Adrenal gland (tissue), 9 donors: ENCODE measurements at regions not wholly inside any gene's neighbourhood (a gene's known extent, or its start where the extent isn't known, plus 50 kb on each side); places are given as distances from the start of the nearest gene placed in this dataset.
"Not testable (repeated sequence)": the region's sequence is repeated elsewhere in the genome, so short reads cannot be mapped to it uniquely, and the experiment has no call there.

ENCODE experiments used
- DNase-seq, 7 donors: peaks; one replicate each; pipeline ENCODE4 v3.0.0-alpha.2; 2019 to 2020
- H3K27ac ChIP-seq, 5 donors: fragments of 200-600 bp; sonication (generic) in 4 of 5; 1 replicate in 3 of 5; 2 replicates in 2 of 5; pipeline versions ENCODE4 v1.5.1 to v1.8.0; 2016 to 2020; ENCODE audit warnings: mild to moderate bottlenecking in 1 of 5
- H3K27me3 ChIP-seq: fragments of 200-600 bp; 2 replicates; pipeline ENCODE4 v1.8.0; 2021
- H3K36me3 ChIP-seq, 2 donors: fragments of 200-600 bp; replicated peaks in 1 of 2; 1 replicate in 1 of 2; 2 replicates in 1 of 2; pipeline versions ENCODE4 v1.5.1 to v1.8.0; 2018 to 2022
- H3K4me1 ChIP-seq, 2 donors: fragments of 200-600 bp; replicated peaks in 1 of 2; 1 replicate in 1 of 2; 2 replicates in 1 of 2; pipeline versions ENCODE4 v1.5.1 to v1.8.0; 2018 to 2021
- H3K4me3 ChIP-seq, 4 donors: fragments of 200-600 bp; sonication (generic) in 3 of 4; one replicate each; pipeline ENCODE4 v1.5.1; 2016 to 2018
- H3K9me3 ChIP-seq, 3 donors: fragments of 200-600 bp; sonication (generic) in 1 of 3; replicated peaks in 1 of 3; 1 replicate in 2 of 3; 2 replicates in 1 of 3; pipeline versions ENCODE4 v1.5.1 to v1.8.0; 2016 to 2021
- POLR2A ChIP-seq, 2 donors: fragments of 450-650 bp; IDR thresholded peaks; one replicate each; pipeline ENCODE4 v1.6.1; 2017; ENCODE audit warnings: antibody characterized with exemption in 2 of 2, mild to moderate bottlenecking in 2 of 2, moderate library complexity in 1 of 2
- WGBS, 4 donors: extraction: QIAGEN DNeasy Blood & Tissue Kit in 2 of 4; methylation state at CpG; one replicate each; pipeline versions ENCODE4 v1.1.5 to v1.1.7; 2013 to 2017; 5-methylcytosine and 5-hydroxymethylcytosine counted together
- intact Hi-C, 2 donors: fragments of 100-400 bp; cut with DNase I; formaldehyde crosslinking; loops; one replicate each; pipeline versions ENCODE4 v1.14.1 to v1.15.0; 2022 to 2023
- TF ChIP-seq, protein P1 (sequence below), 6 experiments: fragments of 450-650 bp in 4 of 6; fragments of 200-600 bp in 2 of 6; sonication (generic) in 1 of 6; IDR thresholded peaks; 1 replicate in 5 of 6; 2 replicates in 1 of 6; pipeline versions ENCODE4 v1.5.1 to v1.8.0; 2016 to 2021; ENCODE audit warnings: antibody characterized with exemption in 6 of 6, mild to moderate bottlenecking in 2 of 6, moderate library complexity in 1 of 6
- donor health status: healthy with polysubstance abuse.
- donor health status: Bipolar disorder and iron deficiency.
- donor health status: DM: yes; HTN: yes; CAD: no.
- donor health status: DM: no; HTN: no; CAD: no.
- donor health status: DM: no; HTN: no; CAD: no.

DNA sequence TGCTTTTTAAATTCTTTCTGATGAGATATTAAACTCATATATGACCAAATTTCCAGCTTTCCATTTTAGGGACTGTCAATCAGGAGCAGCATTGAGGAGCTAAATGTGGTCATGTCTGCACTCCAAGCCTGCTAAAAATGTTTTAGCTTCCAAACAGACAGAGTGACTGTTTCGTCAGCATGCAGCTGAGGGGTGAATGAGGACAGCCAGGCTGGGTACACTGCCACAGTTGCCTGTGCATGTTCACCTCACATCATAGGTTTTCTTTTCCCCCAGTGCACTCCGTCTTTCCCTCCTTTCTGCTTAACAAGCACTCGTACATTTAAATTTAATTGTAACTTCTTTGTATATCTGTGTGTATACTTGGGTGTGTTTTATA lies 138.1 kb downstream of the ARRDC3 start:
- no peak for DNase-seq
- Histone ChIP-seq H3K36me3 (no peaks in the 10 kb centered on the region), H3K9me3 (peaks cover 0 to 13% (median 10%) of the 10 kb centered on the region in 3 donors), H3K27ac (no peak overlapping the region), H3K27me3 (no peaks in the 10 kb centered on the region), H3K4me1 (no peaks in the 10 kb centered on the region), H3K4me3 (no peak overlapping the region)
- TF ChIP-seq POLR2A (IDR thresholded peaks at IDR 0.05), result no peak
- intact Hi-C loops, result no loop called here
- 55 to 65% (median 58%) methylated on average over 3 of the region's 3 CpGs for WGBS, 4 donors

DNA sequence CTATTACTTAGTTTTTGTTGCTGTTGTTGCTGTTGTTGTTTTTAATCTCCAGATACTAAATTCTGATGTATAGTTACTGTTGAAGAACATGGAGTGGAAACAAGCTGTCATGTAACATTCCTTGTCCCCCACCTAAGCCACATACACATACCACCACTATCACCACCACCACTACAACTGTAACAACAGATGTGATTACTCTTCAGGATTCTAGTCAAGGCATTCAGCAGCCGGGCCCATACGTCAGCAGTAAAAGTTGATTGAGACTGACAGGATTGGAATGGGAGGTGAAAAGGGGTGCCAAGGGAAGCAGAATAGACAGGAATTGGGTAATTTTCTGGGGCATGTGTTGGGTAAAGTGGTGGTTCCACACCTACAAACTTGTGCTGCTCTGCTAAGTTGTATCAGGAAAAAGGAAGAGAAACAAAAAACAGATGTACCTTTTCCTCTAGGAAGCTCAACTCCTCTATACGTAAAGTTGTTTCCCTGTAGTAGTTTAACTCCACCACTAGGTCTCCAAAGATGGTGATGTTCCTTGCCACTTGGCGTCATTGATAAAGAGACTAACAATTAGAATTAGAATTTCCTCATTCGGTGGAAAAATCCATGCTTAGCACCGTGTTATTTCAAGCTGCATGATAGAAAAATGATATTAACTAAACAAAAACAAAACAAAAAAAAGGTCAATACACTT lies 138.6 kb downstream of the ARRDC3 start:
- Histone ChIP-seq H3K9me3 (peaks cover 0 to 13% (median 10%) of the 10 kb centered on the region in 3 donors), H3K36me3 (no peaks in the 10 kb centered on the region), H3K4me1 (no peaks in the 10 kb centered on the region), H3K4me3 (no peak overlapping the region), H3K27ac (no peak overlapping the region), H3K27me3 (no peaks in the 10 kb centered on the region)
- WGBS, 4 donors, result 91 to 94% (median 92%) methylated on average over 6 of the region's 6 CpGs
- DNase-seq, result no peak
- intact Hi-C loops, result no loop called here
- TF ChIP-seq POLR2A (IDR thresholded peaks at IDR 0.05), result no peak
- TF ChIP-seq, protein P1, sequence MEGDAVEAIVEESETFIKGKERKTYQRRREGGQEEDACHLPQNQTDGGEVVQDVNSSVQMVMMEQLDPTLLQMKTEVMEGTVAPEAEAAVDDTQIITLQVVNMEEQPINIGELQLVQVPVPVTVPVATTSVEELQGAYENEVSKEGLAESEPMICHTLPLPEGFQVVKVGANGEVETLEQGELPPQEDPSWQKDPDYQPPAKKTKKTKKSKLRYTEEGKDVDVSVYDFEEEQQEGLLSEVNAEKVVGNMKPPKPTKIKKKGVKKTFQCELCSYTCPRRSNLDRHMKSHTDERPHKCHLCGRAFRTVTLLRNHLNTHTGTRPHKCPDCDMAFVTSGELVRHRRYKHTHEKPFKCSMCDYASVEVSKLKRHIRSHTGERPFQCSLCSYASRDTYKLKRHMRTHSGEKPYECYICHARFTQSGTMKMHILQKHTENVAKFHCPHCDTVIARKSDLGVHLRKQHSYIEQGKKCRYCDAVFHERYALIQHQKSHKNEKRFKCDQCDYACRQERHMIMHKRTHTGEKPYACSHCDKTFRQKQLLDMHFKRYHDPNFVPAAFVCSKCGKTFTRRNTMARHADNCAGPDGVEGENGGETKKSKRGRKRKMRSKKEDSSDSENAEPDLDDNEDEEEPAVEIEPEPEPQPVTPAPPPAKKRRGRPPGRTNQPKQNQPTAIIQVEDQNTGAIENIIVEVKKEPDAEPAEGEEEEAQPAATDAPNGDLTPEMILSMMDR (IDR thresholded peaks at IDR 0.05), result no peak

DNA sequence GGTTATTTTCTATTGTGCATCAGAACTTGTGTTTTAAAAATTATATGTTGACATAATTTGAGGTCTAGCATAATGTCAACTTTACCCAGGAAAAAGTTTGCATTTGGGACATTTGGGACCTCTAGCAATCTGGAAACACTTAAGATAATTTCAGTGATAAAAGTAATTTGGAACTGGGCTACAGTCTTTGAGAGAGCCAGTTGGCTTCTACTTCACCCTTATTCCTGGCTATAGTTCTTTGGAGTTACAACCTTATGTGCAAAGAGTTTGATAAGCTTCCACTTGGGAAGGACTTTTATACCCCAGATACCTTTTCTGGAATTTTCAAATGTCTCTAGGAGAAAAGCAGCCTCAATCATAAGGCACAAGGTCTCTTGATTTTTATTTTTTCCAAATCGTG lies 139.3 kb downstream of the ARRDC3 start:
- intact Hi-C loops, result no loop called here
- Histone ChIP-seq H3K27me3 (no peaks in the 10 kb centered on the region), H3K9me3 (peaks cover 0 to 13% (median 10%) of the 10 kb centered on the region in 3 donors), H3K4me3 (no peak overlapping the region), H3K27ac (no peak overlapping the region), H3K4me1 (no peaks in the 10 kb centered on the region), H3K36me3 (no peaks in the 10 kb centered on the region)
- DNase-seq, result no peak
- no peak for TF ChIP-seq POLR2A (IDR thresholded peaks at IDR 0.05)
- TF ChIP-seq, protein P1 (IDR thresholded peaks at IDR 0.05), result no peak
- WGBS, 4 donors, result 88 to 92% (median 90%) methylated on average over 1 of the region's 1 CpG

DNA sequence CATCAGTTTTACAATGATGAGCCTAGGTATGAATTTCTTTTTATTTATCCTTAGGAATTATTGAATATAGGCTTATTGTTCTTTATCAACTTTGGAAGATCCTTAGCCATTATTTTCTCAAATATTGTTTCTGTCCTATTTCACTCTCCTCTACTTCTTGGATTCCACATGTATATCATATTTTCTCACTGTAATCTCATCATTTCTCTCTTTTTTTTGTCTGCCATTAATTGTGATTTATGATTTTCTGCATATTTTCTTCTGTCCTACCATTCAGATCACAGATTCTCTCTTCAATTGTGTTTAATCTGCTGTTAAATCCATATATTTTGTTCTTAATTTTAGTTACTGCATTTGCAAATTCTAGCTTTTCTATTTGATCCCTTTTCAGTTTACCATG lies 139.8 kb downstream of the ARRDC3 start:
- Histone ChIP-seq H3K4me3 (no peak overlapping the region), H3K36me3 (no peaks in the 10 kb centered on the region), H3K27ac (no peak overlapping the region), H3K4me1 (no peaks in the 10 kb centered on the region), H3K27me3 (no peaks in the 10 kb centered on the region), H3K9me3 (peaks cover 0 to 13% (median 10%) of the 10 kb centered on the region in 3 donors)
- intact Hi-C loops, result no loop called here
- no peak for TF ChIP-seq POLR2A (IDR thresholded peaks at IDR 0.05)
- DNase-seq, result no peak

DNA sequence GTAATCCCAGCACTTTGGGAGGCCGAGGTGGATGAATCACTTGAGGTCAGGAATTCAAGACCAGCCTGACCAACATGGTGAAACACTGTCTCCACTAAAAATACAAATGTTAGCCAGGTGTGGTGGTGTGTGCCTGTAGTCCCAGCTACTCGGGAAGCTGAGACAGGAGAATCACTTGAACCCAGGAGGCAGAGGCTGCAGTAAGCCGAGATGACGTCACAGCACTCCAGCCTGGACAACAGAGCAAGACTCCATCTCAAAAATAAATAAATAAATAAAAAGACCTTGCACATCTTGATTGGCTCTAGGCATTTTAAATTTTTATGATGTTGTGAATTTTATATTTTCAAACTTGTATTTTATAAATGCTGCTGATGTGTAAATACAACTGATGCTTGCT lies 141.7 kb downstream of the ARRDC3 start:
- H3K36me3 ChIP-seq, H3K4me1 ChIP-seq, H3K27me3 ChIP-seq, DNase-seq, intact Hi-C loops, H3K27ac ChIP-seq, H3K4me3 ChIP-seq: not testable (repeated sequence)
- WGBS, 4 donors, result 88 to 96% (median 92%) methylated on average over 4 of the region's 4 CpGs
- peaks cover 0 to 13% (median 10%) of the 10 kb centered on the region in 3 donors for H3K9me3 ChIP-seq

DNA sequence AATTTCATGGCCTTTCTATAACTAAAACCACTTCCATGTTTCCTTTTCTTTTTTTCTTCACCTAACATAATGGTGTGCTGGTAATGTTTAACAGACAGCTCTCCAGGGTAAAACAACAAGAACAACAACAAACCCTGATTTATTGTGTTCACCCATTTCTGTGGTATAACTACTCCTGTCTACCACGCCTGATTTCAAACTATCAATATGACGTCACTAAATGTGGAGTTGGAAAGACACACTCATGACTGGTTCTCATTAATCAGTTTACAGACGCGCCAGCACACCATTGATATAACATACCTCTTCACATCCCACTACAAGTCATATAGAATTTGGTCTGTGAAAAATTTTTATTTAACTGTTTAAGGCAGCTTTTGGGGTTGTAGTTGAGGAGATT lies 142.9 kb downstream of the ARRDC3 start:
- DNase-seq, result no peak
- TF ChIP-seq, protein P1 (IDR thresholded peaks at IDR 0.05), result no peak
- no peak for TF ChIP-seq POLR2A (IDR thresholded peaks at IDR 0.05)
- Histone ChIP-seq H3K27me3 (no peaks in the 10 kb centered on the region), H3K9me3 (peaks cover 0 to 13% (median 10%) of the 10 kb centered on the region in 3 donors), H3K4me1 (no peaks in the 10 kb centered on the region), H3K36me3 (no peaks in the 10 kb centered on the region), H3K4me3 (no peak overlapping the region), H3K27ac (no peak overlapping the region)
- intact Hi-C loops, result no loop called here
- 93 to 96% (median 95%) methylated on average over 4 of the region's 4 CpGs for WGBS, 4 donors
